ENCODE measurements at regions not wholly inside any gene's neighbourhood (a gene's known extent, or its start where the extent isn't known, plus 50 kb on each side); places are given as distances from the start of the nearest gene placed in this dataset.

DNA sequence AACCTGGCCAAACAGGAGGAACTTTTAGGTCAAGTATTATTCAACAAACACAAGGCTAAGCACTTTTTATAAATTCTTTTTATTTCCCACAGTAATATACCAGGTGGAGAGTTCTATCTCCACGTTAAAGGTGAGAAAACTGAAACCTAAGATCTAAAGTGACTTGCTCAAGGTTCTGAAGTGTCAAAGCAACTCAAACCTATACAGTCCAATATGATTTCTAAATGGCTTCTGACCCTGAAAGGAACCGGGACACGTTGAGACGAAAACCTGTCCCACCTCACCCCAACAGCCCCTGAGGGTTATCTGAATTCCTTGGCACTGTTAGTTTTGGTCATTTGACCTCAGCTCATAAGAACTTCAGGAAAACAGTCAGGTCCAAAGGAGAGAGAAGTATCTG lies 814.5 kb upstream of the LRATD1 start (continued):
- no peak for TF ChIP-seq ZNF462 (CRISPR knock-in tag; IDR thresholded peaks at IDR 0.05)
- TF ChIP-seq EZH2 (IDR thresholded peaks at IDR 0.05; ENCODE audit: low read depth, unreplicated experiment) = no peak
- no peak for TF ChIP-seq EZH2phosphoT487 (IDR thresholded peaks at IDR 0.05; ENCODE audit: unreplicated experiment)
- no peak for TF ChIP-seq ZNF114 (CRISPR knock-in tag; IDR thresholded peaks at IDR 0.05)

GRCh38 chr2:13819896-13820295 lies 812.6 kb upstream of the LRATD1 start:
- Histone ChIP-seq H3K79me2 (replicated peaks; ENCODE audit: insufficient read depth) (no peaks in the 10 kb centered on the region), H3K4me2 (no peak overlapping the region), H3K27me3 (ENCODE audit: insufficient read depth) (peaks cover 91% of the 10 kb centered on the region), H3K36me3 (ENCODE audit: insufficient read depth) (no peaks in the 10 kb centered on the region), H3F3A (replicated peaks; ENCODE audit: low read depth) (no peaks in the 10 kb centered on the region), H3K9me2 (ENCODE audit: insufficient read depth) (no peaks in the 10 kb centered on the region), H3K27ac (ENCODE audit: low read depth) (no peak overlapping the region), H2AFZ (no peak overlapping the region), H3K4me1 (ENCODE audit: insufficient read depth) (peaks cover 9% of the 10 kb centered on the region; the same call in 1 of the 2 replicates), H4K20me1 (replicated peaks; ENCODE audit: insufficient read depth) (peaks cover 16% of the 10 kb centered on the region), H3K4me3 (no peak overlapping the region)
- H3K27ac Mint-ChIP-seq = no peak overlapping the region
- no peak for DNase-seq (ENCODE audit: low spot score)
- no peaks in the 10 kb centered on the region for H3K9me3 Mint-ChIP-seq
- no peaks in the 10 kb centered on the region for H3K36me3 Mint-ChIP-seq (ENCODE audit: low read depth)
- no peak overlapping the region for H3K4me3 Mint-ChIP-seq
- H3K4me1 Mint-ChIP-seq = peaks cover 8% of the 10 kb centered on the region; the same call in 2 of the 3 replicates
- peaks cover 54% of the 10 kb centered on the region for H3K27me3 Mint-ChIP-seq (ENCODE audit: insufficient read depth, low read depth, poor library complexity)
- TF ChIP-seq POLR2AphosphoS5 (IDR thresholded peaks at IDR 0.05; ENCODE audit: low read depth) = no peak
- no peak for TF ChIP-seq NANOG (IDR thresholded peaks at IDR 0.05; ENCODE audit: borderline replicate concordance)
- no peak for TF ChIP-seq ZNF114 (CRISPR knock-in tag; IDR thresholded peaks at IDR 0.05)
- TF ChIP-seq, protein P1, sequence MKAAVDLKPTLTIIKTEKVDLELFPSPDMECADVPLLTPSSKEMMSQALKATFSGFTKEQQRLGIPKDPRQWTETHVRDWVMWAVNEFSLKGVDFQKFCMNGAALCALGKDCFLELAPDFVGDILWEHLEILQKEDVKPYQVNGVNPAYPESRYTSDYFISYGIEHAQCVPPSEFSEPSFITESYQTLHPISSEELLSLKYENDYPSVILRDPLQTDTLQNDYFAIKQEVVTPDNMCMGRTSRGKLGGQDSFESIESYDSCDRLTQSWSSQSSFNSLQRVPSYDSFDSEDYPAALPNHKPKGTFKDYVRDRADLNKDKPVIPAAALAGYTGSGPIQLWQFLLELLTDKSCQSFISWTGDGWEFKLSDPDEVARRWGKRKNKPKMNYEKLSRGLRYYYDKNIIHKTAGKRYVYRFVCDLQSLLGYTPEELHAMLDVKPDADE (IDR thresholded peaks at IDR 0.05) = no peak
- TF ChIP-seq, protein P2, sequence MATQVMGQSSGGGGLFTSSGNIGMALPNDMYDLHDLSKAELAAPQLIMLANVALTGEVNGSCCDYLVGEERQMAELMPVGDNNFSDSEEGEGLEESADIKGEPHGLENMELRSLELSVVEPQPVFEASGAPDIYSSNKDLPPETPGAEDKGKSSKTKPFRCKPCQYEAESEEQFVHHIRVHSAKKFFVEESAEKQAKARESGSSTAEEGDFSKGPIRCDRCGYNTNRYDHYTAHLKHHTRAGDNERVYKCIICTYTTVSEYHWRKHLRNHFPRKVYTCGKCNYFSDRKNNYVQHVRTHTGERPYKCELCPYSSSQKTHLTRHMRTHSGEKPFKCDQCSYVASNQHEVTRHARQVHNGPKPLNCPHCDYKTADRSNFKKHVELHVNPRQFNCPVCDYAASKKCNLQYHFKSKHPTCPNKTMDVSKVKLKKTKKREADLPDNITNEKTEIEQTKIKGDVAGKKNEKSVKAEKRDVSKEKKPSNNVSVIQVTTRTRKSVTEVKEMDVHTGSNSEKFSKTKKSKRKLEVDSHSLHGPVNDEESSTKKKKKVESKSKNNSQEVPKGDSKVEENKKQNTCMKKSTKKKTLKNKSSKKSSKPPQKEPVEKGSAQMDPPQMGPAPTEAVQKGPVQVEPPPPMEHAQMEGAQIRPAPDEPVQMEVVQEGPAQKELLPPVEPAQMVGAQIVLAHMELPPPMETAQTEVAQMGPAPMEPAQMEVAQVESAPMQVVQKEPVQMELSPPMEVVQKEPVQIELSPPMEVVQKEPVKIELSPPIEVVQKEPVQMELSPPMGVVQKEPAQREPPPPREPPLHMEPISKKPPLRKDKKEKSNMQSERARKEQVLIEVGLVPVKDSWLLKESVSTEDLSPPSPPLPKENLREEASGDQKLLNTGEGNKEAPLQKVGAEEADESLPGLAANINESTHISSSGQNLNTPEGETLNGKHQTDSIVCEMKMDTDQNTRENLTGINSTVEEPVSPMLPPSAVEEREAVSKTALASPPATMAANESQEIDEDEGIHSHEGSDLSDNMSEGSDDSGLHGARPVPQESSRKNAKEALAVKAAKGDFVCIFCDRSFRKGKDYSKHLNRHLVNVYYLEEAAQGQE (IDR thresholded peaks at IDR 0.05; ENCODE audit: unreplicated experiment) = no peak
- no peak for TF ChIP-seq STAT1 (IDR thresholded peaks at IDR 0.05; ENCODE audit: unreplicated experiment)
- TF ChIP-seq ZNF331 (CRISPR knock-in tag; IDR thresholded peaks at IDR 0.05; ENCODE audit: low read depth) = no peak
- ATAC-seq = no peak
